GM12878 (cell line): ENCODE measurements at regions not wholly inside any gene's neighbourhood (a gene's known extent, or its start where the extent isn't known, plus 50 kb on each side); places are given as distances from the start of the nearest gene placed in this dataset.

ENCODE experiments used
- ATAC-seq: fragments of 200-7000 bp; cut with Tn5 transposase; 3 replicates; pipeline ENCODE4 v1.9.1; 2020; ENCODE audit warnings: mild to moderate bottlenecking, moderate library complexity
- BruUV-seq: library from RNA; stranded (reverse); fragments of 400-500 nt; replicated peaks from 2 replicates; lab custom pipeline; 2021; lab: Mats Ljungman, UMichigan
- CTCF ChIA-PET: fragments of 300-600 bp; sonication (Branson Sonifier 250); formaldehyde crosslinking; extraction: SDS; loops from one replicate; lab custom pipeline; 2021; ENCODE audit warnings: inconsistent platforms; lab: Yijun Ruan, JAX
- POLR2A ChIA-PET: fragments of 350-600 bp; formaldehyde crosslinking; extraction: SDS; loops from one replicate; lab custom pipeline; 2021; ENCODE audit warnings: inconsistent platforms; lab: Charles Lee
- RAD21 ChIA-PET: fragments of 300-600 bp; sonication (Branson Sonifier 250); formaldehyde crosslinking; loops from one replicate; lab custom pipeline; 2023; ENCODE audit warnings: antibody characterized with exemption; ENCODE audit not compliant: unreplicated experiment; lab: Charles Lee
- SMC1A ChIA-PET: fragments of 300-600 bp; sonication (Branson Sonifier 250); formaldehyde crosslinking; loops from one replicate; lab custom pipeline; 2023; ENCODE audit not compliant: unreplicated experiment, uncharacterized antibody; lab: Charles Lee
- DNase-seq: peaks from one replicate; pipeline ENCODE4 v3.0.0-alpha.2; 2011; ENCODE audit warnings: low read depth, low spot score
- FAIRE-seq: peaks from 3 replicates; lab custom pipeline; 2011; peaks lifted over from hg19 to GRCh38; lab: Jason Lieb, UNC
- H2AFZ ChIP-seq: 2 replicates; pipeline ENCODE4 v1.6.0; 2011; ENCODE audit warnings: low read depth, low read length, control low read depth; ENCODE audit not compliant: control insufficient read depth
- H3K27ac ChIP-seq: 2 replicates; pipeline ENCODE4 v1.5.1; 2011; ENCODE audit warnings: control low read depth; ENCODE audit not compliant: control insufficient read depth, insufficient read depth
- H3K27me3 ChIP-seq, 2 experiments: replicated peaks in 1 of 2; 2 replicates each; pipeline versions ENCODE4 v1.6.0 to v1.6.1; 2011; ENCODE audit warnings: low read length in 1 of 2; ENCODE audit not compliant: control insufficient read depth in 2 of 2, insufficient read depth in 2 of 2
- H3K36me3 ChIP-seq, 2 experiments: 2 replicates each; pipeline ENCODE4 v1.5.1; 2011; ENCODE audit warnings: low read length in 1 of 2; ENCODE audit not compliant: control insufficient read depth in 2 of 2, insufficient read depth in 2 of 2
- H3K4me1 ChIP-seq: 2 replicates; pipeline ENCODE4 v1.6.1; 2011; ENCODE audit warnings: mild to moderate bottlenecking, low read length, moderate library complexity, mixed read lengths; ENCODE audit not compliant: control insufficient read depth, insufficient read depth
- H3K4me2 ChIP-seq: 2 replicates; pipeline ENCODE4 v1.6.0; 2011; ENCODE audit warnings: control low read depth; ENCODE audit not compliant: control insufficient read depth, insufficient read depth
- H3K4me3 ChIP-seq: fragments of 200-600 bp; sonication (generic); 2 replicates; pipeline ENCODE4 v1.5.1; 2016
- H3K79me2 ChIP-seq: 2 replicates; pipeline ENCODE4 v1.6.0; 2011; ENCODE audit warnings: low read length; ENCODE audit not compliant: control insufficient read depth, insufficient read depth
- H3K9ac ChIP-seq: 2 replicates; pipeline ENCODE4 v1.8.0; 2011; ENCODE audit warnings: low read length, control low read depth, mixed read lengths; ENCODE audit not compliant: control insufficient read depth, insufficient read depth
- H3K9me3 ChIP-seq: replicated peaks from 3 replicates; pipeline ENCODE4 v1.5.1; 2011; ENCODE audit warnings: mild to moderate bottlenecking, low read length; ENCODE audit not compliant: control insufficient read depth, insufficient read depth
- H4K20me1 ChIP-seq: 2 replicates; pipeline ENCODE4 v1.6.0; 2011; ENCODE audit not compliant: control insufficient read depth, insufficient read depth
- CHD2 ChIP-seq: IDR thresholded peaks from 2 replicates; pipeline ENCODE4 v1.6.1; 2011; ENCODE audit warnings: low read depth, low read length, improper control_type of control experiment, borderline replicate concordance
- CREM ChIP-seq: IDR thresholded peaks from 2 replicates; pipeline ENCODE4 v1.6.1; 2014; ENCODE audit warnings: antibody characterized with exemption, low read depth
- FOXM1 ChIP-seq: IDR thresholded peaks from 2 replicates; pipeline ENCODE4 v1.6.1; 2012; ENCODE audit warnings: low read depth, mild to moderate bottlenecking, inconsistent platforms, low read length, moderate library complexity
- HCFC1 ChIP-seq: fragments of 150-350 bp; IDR thresholded peaks from 2 replicates; pipeline ENCODE4 v1.6.1; 2014; ENCODE audit warnings: low read length
- KLF5 ChIP-seq: fragments of 450-650 bp; IDR thresholded peaks from 2 replicates; pipeline ENCODE4 v1.6.1; 2014; ENCODE audit warnings: mild to moderate bottlenecking; ENCODE audit not compliant: partially characterized antibody
- SREBF2 ChIP-seq: IDR thresholded peaks from 2 replicates; pipeline ENCODE4 v1.6.1; 2012; ENCODE audit warnings: mild to moderate bottlenecking, low read length
- WGBS: methylation state at CpG from one replicate; pipeline ENCODE4 v1.1.6; 2016; ENCODE audit warnings: low lambda C conversion rate; ENCODE audit not compliant: insufficient replicate concordance, insufficient coverage; ENCODE audit errors: missing lambda C conversion rate; 5-methylcytosine and 5-hydroxymethylcytosine counted together
- in situ Hi-C: fragments of 300-500 bp; cut with MboI; formaldehyde crosslinking; loops from 9 replicates; pipeline ENCODE4 v1.14.3; 2018; ENCODE audit warnings: mixed read lengths
- intact Hi-C: fragments of 100-400 bp; cut with micrococcal nuclease; formaldehyde crosslinking; loops from one replicate; pipeline ENCODE4 v1.14.2; 2022; ENCODE audit not compliant: unreplicated experiment
- TF ChIP-seq, protein P1 (sequence below): fragments of 450-650 bp; IDR thresholded peaks from 2 replicates; pipeline ENCODE4 v1.6.1; 2014; ENCODE audit warnings: mild to moderate bottlenecking

DNA sequence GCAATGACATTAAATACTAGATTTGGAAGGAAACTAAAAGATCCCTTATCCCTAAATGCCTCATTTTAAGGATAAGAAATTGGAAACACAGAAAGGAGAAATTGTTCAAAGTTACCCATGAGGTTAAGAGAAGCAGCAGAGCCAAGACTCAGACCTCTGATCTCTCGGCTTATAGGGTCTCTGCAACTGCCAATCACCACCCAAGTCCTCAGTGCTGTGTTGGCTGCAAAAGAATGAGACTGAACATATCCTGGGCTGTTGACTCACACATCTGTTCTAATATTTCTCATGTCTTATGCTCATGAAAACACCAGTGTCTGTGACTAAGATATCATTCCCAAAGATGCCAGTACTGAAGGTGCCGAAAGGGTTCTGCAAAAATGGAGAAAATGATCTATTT lies 153.3 kb downstream of the XPNPEP1 start:
- in situ Hi-C loops (no loop called here), intact Hi-C loops (no loop called here)
- Histone ChIP-seq H3K4me2 (no peak overlapping the region), H4K20me1 (no peaks in the 10 kb centered on the region), H3K79me2 (no peaks in the 10 kb centered on the region), H3K36me3 (no peaks in the 10 kb centered on the region), H3K27ac (no peak overlapping the region), H3K9ac (no peak overlapping the region), H3K4me3 (no peak overlapping the region), H3K27me3 (no peaks in the 10 kb centered on the region), H3K9me3 (no peaks in the 10 kb centered on the region), H2AFZ (no peak overlapping the region), H3K4me1 (no peaks in the 10 kb centered on the region)
- BruUV-seq, result no TSS peak
- ChIA-PET CTCF (no interaction called here), RAD21 (no interaction called here), POLR2A (no interaction called here), SMC1A (no interaction called here)
- ATAC-seq (no peak), FAIRE-seq (no peak), DNase-seq (no peak)
- 8% methylated on average over 2 of the region's 2 CpGs for WGBS
- TF ChIP-seq SREBF2 (no peak), CREM (no peak)

GRCh38 chr10:109765838-109766237 lies 157.5 kb downstream of the XPNPEP1 start:
- no peaks in the 10 kb centered on the region for H3K36me3 ChIP-seq
- no peak for ATAC-seq
- TF ChIP-seq CHD2 (no peak), HCFC1 (no peak), KLF5 (no peak), FOXM1 (no peak)
- TF ChIP-seq, protein P1, sequence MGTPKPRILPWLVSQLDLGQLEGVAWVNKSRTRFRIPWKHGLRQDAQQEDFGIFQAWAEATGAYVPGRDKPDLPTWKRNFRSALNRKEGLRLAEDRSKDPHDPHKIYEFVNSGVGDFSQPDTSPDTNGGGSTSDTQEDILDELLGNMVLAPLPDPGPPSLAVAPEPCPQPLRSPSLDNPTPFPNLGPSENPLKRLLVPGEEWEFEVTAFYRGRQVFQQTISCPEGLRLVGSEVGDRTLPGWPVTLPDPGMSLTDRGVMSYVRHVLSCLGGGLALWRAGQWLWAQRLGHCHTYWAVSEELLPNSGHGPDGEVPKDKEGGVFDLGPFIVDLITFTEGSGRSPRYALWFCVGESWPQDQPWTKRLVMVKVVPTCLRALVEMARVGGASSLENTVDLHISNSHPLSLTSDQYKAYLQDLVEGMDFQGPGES, result no peak
- no peak overlapping the region for H2AFZ ChIP-seq
- H3K4me1 ChIP-seq, result no peaks in the 10 kb centered on the region
- DNase-seq, result no peak
- no peaks in the 10 kb centered on the region for H3K9me3 ChIP-seq
- intact Hi-C loops (no loop called here), in situ Hi-C loops (no loop called here)
- no peak overlapping the region for H3K27ac ChIP-seq
- H3K27me3 ChIP-seq, result no peaks in the 10 kb centered on the region
- H4K20me1 ChIP-seq, result no peaks in the 10 kb centered on the region
- no peak overlapping the region for H3K4me2 ChIP-seq
- POLR2A ChIA-PET, result no interaction called here
- CTCF ChIA-PET, result no interaction called here
- H3K4me3 ChIP-seq, result no peak overlapping the region
- H3K79me2 ChIP-seq, result no peaks in the 10 kb centered on the region
- FAIRE-seq, result no peak
- 63% methylated on average over 2 of the region's 2 CpGs for WGBS
- no peak overlapping the region for H3K9ac ChIP-seq
- SMC1A ChIA-PET, result no interaction called here
- no TSS peak for BruUV-seq
- RAD21 ChIA-PET, result no interaction called here
